Head of caudate nucleus (tissue), 42 donors: ENCODE measurements at regions not wholly inside any gene's neighbourhood (a gene's known extent, or its start where the extent isn't known, plus 50 kb on each side); places are given as distances from the start of the nearest gene placed in this dataset.

ENCODE experiments used
- DNase-seq, 42 donors: peaks; one replicate each; pipeline versions ENCODE4 v3.0.0 to v3.0.0-alpha.2; 2020 to 2021; ENCODE audit warnings: mixed read lengths in 7 of 42
- intact Hi-C: fragments of 100-400 bp; cut with DNase I; formaldehyde crosslinking; loops from one replicate; pipeline ENCODE4 v1.15.0; 2022

DNA sequence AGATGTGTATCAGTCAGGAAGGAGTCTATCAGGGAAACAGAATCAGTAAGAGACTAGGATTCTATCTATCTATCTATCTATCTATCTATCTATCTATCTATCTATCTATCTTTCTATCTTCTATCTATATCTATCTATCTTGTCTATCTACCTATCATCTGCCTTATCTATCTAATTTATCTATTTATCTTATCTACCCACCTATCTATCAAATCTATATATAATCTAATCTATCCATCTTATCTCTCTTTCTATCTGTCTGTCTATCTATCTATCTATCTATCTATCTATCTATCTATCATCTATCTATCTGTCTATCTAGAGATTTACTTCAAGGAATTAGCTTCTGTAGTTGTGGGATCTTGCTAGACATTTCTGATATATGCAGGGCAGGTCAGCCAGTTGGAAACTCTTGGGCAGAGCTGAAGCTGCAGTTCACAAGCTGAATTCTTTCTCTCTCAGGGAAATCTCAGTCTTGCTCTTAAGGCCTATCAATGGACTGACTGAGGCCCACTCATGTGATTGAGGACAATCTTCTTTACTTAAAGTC is 140.2 kb upstream of the JUN start:
- DNase-seq = no peak
- intact Hi-C loops = no loop called here

DNA sequence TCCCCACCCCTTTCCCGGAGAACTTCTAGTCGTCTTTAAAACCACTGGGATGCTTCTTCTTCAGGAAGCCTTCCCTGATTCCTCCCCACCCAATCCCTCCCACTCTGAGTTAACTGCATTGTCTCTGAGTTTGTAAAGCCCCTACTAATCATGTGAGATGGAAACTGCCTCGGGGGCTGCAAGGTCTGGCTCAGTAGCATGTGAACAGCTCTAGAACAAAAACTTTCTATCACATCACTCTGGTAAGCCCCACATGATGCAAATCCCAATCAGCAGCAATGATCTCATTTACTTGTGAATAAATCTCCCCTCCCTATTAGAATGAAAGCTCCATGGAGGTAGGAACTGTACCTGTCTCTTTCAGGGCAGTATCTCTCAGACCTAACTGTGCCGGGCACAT is 141.0 kb upstream of the JUN start:
- intact Hi-C loops = no loop called here
- no peak for DNase-seq

DNA sequence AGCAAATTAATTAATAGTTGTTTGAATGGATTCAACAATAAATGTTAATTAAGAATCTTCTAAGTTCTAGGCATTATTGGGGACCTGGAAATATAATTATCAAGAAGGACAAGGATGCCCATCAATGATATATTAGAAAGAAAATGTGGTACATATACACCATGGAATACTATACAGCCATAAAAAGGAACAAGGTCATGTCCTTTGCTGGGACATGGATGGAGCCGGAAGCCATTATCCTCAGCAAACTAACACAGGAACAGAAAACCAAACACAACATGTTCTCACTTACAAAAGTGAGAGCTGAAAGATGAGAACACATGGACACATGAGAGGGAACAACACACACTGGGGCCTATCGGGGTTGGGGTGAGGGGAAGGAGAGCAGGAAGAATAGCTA is 141.4 kb upstream of the JUN start:
- intact Hi-C loops = no loop called here
- DNase-seq = no peak

GRCh38 chr1:58926152-58926551 is 142.3 kb upstream of the JUN start:
- intact Hi-C loops = no loop called here
- no peak for DNase-seq

DNA sequence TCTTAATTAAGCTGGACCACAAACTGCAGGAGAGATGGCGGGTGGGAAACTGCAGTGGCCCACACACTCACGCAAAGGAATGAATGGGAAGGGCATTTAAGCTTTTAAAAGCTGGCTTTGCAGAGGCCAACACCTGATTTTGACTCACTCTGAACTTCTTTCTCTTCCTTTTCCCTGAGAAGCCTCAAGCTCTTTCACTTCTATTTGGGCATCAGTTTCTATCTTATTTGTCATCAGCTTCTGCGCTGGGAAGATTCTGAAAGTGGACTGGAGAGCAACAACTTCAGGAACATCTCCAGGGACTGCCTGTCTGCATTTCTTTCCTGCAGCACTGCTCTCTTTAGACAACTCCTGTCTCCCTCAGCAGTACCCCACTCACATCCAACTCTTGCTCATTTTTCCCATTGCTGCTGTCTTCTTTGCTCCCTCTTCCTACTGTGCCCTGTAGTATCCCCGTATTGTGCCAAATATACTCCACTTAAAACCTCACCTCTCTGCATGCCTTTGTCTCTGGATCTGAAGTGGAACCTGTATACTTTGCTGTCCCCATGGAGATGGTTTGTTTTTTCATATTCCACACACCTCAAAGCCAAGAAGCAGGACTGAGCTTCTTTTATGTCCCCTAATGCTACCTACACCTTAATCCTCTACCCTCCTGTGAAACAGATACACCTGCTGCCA is 143.3 kb upstream of the JUN start:
- DNase-seq = no peak
- intact Hi-C loops = no loop called here

DNA sequence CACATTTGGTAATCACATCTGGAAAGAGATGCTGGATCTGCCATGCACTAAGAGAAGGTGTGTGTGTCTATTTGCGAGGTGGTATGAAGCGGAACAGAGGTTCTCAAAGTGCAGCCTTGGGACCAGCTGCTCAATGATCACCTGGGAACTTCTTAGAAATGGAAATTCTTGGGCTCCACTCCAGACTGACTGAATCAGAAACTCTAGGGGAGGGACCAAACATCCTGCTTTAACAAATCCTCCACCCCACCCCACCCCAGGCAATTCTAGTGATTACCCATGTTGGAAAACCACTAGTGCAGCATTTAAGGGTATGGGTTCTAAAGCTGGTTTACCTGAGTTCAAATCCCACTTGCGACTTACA is 143.9 kb upstream of the JUN start:
- intact Hi-C loops = no loop called here
- no peak for DNase-seq

GRCh38 chr1:58928514-58928913 is 144.7 kb upstream of the JUN start:
- DNase-seq = no peak
- intact Hi-C loops = no loop called here

DNA sequence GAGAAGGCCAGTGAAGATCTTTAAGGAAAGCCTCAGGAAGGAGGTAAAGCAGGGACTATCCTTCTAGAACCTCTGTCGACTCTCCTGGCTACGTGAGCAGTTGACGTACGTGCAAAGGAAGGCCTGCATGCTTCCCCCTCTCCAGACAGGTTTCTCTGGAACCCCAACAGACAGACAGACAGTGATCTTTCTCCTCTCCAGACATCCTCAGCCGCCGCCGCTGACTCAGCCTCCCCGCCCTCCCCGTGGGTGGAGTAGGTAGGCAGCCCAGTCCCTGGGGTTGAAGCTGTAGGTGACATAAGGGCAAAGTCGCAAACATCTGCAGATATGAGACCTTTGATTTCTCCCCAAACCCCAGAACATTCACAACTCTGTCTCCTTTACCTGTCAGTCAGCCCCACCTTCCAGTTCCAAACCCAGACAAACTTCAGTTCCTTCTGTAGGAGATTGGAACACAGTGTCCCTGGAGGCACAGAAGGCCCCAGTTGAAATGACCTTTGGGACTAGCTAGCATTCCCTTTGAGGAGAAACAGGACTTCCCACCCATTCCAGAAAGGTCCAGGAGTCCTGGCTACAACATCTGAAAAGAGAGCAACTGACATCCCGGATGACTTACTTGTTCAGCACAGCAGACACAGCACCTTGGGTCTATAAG is 146.0 kb upstream of the JUN start:
- peak in 30 of 42 donors; percentile 4 to 67 (median 34) for DNase-seq
- intact Hi-C loops = no loop called here

GRCh38 chr1:58931024-58931423 is 147.2 kb upstream of the JUN start:
- intact Hi-C loops = no loop called here
- no peak for DNase-seq

DNA sequence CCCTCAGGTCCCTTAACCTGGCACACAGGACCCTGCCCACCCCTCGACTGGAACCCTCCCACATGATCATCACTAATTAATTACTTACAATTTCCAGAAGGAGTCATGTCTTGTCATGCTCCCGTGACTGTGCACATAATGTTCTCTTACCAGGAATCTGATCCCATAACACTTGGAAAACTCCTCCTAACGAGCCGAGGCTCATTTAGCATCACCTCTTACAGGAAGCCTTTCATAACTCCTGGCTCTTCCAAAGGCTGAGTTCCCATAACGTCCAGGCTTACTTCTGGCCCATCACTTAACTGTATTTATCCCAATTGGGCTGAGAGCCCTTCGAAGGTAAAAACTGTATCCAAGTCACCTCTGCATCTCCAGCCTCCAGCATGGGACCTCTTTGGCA is 147.9 kb upstream of the JUN start:
- intact Hi-C loops = no loop called here
- DNase-seq = no peak

DNA sequence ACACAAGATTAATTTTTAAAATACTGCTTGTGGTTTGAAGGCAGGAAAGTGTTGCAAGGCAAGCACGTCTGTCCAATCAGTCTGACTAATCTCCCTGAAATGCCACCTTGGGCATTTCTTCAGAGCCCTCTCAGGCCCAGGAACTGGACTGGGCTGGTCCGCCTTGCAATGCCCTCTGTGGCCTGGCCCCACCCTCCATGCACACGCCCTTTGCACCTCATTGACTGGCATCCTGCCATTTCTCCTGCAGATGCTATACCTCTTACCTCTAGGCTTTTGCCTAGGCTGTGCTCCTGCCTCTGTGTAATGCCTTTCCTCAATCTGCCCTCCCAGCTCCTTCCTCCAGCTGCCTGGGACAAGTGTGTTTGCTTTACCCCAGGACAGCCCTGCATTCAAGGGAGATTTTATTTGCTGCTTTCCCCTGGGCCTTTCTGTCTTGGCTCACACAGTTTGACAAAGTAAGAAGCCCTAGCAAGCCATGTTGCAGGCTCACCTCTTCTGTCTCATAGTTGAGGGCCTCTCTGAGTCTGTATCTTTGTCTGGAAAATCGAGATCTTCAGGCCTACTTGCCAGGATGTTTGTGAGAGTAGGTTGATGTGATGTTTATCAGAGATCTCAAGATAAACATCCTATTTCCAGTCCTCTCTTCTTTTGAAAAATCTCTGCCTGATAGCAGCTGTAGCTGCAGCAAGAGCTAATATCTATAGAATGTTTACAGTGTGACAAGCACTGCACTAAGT is 149.2 kb upstream of the JUN start:
- intact Hi-C loops = no loop called here
- DNase-seq = no peak

- DNase-seq = no peak
- intact Hi-C loops = no loop called here
These were observed 149.7 kb upstream of the JUN start for GRCh38 chr1:58933599-58933926.

DNA sequence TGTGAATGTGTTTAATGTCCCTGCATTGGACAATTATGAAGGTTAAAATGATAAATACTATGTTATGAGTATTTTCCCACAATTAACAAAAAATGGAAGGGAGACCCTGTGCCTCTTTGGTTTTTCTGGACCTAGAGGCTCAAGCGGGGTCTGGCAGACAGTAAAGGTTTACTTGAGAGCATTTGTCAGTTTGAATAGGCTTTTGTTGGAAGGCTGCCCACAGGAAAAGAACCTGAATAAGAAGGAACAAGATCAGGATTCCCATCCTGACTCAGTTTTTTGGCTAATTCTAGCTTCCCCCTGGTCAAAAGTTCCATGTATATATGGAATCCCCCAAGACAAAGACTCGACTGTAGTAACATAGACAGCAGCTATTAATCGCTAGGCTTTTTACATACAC is 150.9 kb upstream of the JUN start:
- DNase-seq = no peak
- intact Hi-C loops = no loop called here

DNA sequence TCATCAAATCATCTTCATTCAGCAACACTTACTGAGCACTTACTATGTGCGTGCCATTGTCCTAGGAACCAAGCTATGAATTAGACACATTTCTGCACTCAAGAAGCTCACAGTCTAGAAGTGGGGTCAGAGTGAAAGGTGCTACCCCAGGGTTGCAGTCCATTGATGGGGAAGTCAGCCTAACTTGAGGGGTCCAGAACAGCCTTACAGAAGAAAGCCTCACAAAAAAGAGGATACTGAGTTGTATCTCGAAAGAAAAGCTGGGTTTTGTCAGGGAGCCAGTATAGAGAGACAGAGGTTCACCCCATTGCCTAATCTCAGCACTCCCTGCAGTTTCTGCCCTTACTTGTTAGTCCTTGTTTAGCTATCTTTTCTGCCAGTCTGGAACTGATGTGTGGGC is 153.1 kb upstream of the JUN start:
- intact Hi-C loops = no loop called here
- no peak for DNase-seq

GRCh38 chr1:58939146-58939545 is 155.3 kb upstream of the JUN start:
- intact Hi-C loops = no loop called here

DNA sequence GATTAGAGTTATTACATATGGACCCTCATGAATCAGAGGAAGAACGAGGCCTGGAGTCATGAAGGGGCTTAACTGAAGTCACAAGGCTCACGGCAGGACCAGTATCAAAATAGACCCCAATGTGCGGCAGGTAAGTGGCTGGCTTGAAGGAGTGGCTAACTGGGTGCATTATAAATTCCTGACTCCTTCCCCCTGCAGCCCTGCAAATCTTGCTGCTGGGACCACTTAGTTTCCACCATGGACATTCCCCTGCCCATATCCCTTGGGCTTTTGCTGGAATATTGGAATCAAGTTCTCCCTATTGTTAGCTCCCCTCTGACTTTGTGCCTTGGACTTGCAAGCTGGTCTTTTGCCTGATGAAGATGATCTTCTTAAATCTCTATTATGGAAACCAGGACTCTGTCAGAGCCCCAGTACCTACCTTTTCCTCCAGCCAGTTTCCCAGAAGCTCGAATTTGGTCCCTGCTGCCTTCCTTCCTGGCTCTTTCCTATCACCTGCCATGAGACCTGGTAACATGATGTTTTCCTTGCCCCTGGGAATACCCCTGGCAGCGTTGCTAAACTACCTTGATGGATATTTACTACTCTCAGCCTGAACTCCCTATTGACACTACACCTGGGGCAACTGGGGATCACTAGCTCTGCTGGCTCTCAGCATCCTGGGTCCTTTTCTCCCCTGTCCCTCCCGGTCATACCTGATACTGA is 156.0 kb upstream of the JUN start:
- no peak for DNase-seq
- intact Hi-C loops = no loop called here

More at GRCh38 chr1:58939146-58939545, 155.3 kb upstream of the JUN start:
- DNase-seq = no peak

- DNase-seq = no peak
- intact Hi-C loops = no loop called here
These were observed 157.8 kb upstream of the JUN start for GRCh38 chr1:58941471-58942289.

GRCh38 chr1:58942759-58943191 is 158.9 kb upstream of the JUN start:
- intact Hi-C loops = no loop called here

DNA sequence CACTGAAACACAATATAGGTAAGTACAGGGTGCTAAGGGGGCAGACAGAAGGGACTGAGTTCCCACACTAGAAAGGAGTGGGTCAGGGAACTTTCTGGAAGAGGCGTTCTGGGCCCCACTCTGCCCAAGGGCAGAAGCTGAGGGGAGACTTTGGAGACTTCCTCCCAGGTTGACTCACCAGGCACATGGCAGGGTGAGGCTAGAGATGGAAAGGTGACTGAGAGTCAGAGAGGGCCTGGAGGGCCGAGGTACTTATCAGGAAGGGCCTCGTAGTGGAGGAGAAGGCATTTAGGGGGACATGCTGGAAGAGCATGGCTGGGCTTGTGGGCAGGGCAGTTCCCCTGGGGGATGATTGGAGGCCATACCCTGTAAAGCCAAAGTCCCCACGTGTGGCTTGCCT is 159.9 kb upstream of the JUN start:
- intact Hi-C loops = no loop called here
- DNase-seq = no peak

More at GRCh38 chr1:58942759-58943191, 158.9 kb upstream of the JUN start:
- no peak for DNase-seq
